ENCODE measurements at regions not wholly inside any gene's neighbourhood (a gene's known extent, or its start where the extent isn't known, plus 50 kb on each side); places are given as distances from the start of the nearest gene placed in this dataset.

DNA sequence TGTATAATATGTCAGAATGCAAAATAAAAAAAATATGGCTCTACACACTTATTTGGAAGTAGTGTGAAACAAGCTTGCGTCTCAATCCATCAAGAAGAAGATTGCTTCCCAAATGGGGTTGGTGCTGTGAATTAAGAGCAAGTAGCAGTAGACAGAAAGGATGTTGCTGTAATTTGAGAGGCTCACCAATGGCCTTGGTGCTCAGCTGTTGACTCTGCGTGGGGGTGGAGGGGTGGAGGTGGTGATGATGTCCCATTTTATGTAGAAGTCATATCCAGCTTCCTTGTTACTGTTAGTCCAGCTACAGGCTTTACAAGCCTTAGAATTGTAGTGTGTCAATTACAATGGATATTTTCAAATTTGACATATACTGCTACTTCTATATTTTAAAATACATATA lies 223.4 kb upstream of the RND3 start (continued):
- TF ChIP-seq, protein P1, sequence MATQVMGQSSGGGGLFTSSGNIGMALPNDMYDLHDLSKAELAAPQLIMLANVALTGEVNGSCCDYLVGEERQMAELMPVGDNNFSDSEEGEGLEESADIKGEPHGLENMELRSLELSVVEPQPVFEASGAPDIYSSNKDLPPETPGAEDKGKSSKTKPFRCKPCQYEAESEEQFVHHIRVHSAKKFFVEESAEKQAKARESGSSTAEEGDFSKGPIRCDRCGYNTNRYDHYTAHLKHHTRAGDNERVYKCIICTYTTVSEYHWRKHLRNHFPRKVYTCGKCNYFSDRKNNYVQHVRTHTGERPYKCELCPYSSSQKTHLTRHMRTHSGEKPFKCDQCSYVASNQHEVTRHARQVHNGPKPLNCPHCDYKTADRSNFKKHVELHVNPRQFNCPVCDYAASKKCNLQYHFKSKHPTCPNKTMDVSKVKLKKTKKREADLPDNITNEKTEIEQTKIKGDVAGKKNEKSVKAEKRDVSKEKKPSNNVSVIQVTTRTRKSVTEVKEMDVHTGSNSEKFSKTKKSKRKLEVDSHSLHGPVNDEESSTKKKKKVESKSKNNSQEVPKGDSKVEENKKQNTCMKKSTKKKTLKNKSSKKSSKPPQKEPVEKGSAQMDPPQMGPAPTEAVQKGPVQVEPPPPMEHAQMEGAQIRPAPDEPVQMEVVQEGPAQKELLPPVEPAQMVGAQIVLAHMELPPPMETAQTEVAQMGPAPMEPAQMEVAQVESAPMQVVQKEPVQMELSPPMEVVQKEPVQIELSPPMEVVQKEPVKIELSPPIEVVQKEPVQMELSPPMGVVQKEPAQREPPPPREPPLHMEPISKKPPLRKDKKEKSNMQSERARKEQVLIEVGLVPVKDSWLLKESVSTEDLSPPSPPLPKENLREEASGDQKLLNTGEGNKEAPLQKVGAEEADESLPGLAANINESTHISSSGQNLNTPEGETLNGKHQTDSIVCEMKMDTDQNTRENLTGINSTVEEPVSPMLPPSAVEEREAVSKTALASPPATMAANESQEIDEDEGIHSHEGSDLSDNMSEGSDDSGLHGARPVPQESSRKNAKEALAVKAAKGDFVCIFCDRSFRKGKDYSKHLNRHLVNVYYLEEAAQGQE (IDR thresholded peaks at IDR 0.05; ENCODE audit: unreplicated experiment): no peak
- TF ChIP-seq CREB1 (CRISPR knock-in tag; IDR thresholded peaks at IDR 0.05; ENCODE audit: low read depth): no peak
- no peak for TF ChIP-seq ZNF114 (CRISPR knock-in tag; IDR thresholded peaks at IDR 0.05)
- no peak for TF ChIP-seq EZH2 (IDR thresholded peaks at IDR 0.05; ENCODE audit: low read depth, unreplicated experiment)

DNA sequence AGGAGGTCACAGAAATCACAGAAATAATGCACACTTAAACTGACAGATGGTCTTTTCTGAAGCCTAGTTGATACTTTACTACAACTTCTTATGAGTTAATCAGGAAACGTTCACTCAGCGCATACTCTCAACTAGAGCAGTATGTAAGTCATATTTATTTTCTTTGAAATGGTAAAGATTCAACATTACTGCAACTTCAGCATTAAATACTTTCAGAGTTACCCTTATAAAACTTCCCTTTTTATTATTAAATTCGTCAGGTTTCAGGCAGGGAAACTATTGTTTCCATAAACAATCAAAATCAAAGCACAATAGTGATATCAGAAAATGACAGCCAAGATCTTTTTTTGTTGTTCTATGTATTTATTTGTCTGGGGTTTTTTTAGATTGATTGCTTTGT lies 222.6 kb upstream of the RND3 start:
- Mint-ChIP-seq H3K27me3 (ENCODE audit: insufficient read depth, low read depth, poor library complexity) (peaks cover 1% of the 10 kb centered on the region), H3K4me3 (no peak overlapping the region), H3K9me3 (no peaks in the 10 kb centered on the region), H3K27ac (no peak overlapping the region), H3K36me3 (ENCODE audit: low read depth) (no peaks in the 10 kb centered on the region), H3K4me1 (peaks cover 28% of the 10 kb centered on the region)
- Histone ChIP-seq H3K27ac (ENCODE audit: low read depth) (no peak overlapping the region), H2AFZ (no peak overlapping the region), H3K9me2 (ENCODE audit: insufficient read depth) (peaks cover 3% of the 10 kb centered on the region; the same call in 1 of the 2 replicates), H3K4me2 (no peak overlapping the region), H3F3A (replicated peaks; ENCODE audit: low read depth) (no peaks in the 10 kb centered on the region), H4K20me1 (replicated peaks; ENCODE audit: insufficient read depth) (no peaks in the 10 kb centered on the region), H3K79me2 (replicated peaks; ENCODE audit: insufficient read depth) (no peaks in the 10 kb centered on the region), H3K27me3 (ENCODE audit: insufficient read depth) (no peaks in the 10 kb centered on the region), H3K4me3 (no peak overlapping the region), H3K4me1 (ENCODE audit: insufficient read depth) (peaks cover 15% of the 10 kb centered on the region; the same call in 1 of the 2 replicates), H3K36me3 (ENCODE audit: insufficient read depth) (no peaks in the 10 kb centered on the region)
- DNase-seq (ENCODE audit: low spot score) (no peak), ATAC-seq (no peak)
- TF ChIP-seq, protein P1 (IDR thresholded peaks at IDR 0.05; ENCODE audit: unreplicated experiment): no peak
- TF ChIP-seq, protein P2, sequence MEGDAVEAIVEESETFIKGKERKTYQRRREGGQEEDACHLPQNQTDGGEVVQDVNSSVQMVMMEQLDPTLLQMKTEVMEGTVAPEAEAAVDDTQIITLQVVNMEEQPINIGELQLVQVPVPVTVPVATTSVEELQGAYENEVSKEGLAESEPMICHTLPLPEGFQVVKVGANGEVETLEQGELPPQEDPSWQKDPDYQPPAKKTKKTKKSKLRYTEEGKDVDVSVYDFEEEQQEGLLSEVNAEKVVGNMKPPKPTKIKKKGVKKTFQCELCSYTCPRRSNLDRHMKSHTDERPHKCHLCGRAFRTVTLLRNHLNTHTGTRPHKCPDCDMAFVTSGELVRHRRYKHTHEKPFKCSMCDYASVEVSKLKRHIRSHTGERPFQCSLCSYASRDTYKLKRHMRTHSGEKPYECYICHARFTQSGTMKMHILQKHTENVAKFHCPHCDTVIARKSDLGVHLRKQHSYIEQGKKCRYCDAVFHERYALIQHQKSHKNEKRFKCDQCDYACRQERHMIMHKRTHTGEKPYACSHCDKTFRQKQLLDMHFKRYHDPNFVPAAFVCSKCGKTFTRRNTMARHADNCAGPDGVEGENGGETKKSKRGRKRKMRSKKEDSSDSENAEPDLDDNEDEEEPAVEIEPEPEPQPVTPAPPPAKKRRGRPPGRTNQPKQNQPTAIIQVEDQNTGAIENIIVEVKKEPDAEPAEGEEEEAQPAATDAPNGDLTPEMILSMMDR (conservative IDR thresholded peaks at IDR 0.05; ENCODE audit: low read depth in 2 of 2): no peak
- no peak for TF ChIP-seq EZH2 (IDR thresholded peaks at IDR 0.05; ENCODE audit: low read depth, unreplicated experiment)
- TF ChIP-seq, protein P3, sequence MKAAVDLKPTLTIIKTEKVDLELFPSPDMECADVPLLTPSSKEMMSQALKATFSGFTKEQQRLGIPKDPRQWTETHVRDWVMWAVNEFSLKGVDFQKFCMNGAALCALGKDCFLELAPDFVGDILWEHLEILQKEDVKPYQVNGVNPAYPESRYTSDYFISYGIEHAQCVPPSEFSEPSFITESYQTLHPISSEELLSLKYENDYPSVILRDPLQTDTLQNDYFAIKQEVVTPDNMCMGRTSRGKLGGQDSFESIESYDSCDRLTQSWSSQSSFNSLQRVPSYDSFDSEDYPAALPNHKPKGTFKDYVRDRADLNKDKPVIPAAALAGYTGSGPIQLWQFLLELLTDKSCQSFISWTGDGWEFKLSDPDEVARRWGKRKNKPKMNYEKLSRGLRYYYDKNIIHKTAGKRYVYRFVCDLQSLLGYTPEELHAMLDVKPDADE (IDR thresholded peaks at IDR 0.05): no peak
- TF ChIP-seq NANOG (IDR thresholded peaks at IDR 0.05; ENCODE audit: borderline replicate concordance): no peak
- TF ChIP-seq CREB1 (CRISPR knock-in tag; IDR thresholded peaks at IDR 0.05; ENCODE audit: low read depth): no peak
- no peak for TF ChIP-seq EZH2phosphoT487 (IDR thresholded peaks at IDR 0.05; ENCODE audit: unreplicated experiment)

Measured in GM23338 (cell line).